ENCODE measurements at regions not wholly inside any gene's neighbourhood (a gene's known extent, or its start where the extent isn't known, plus 50 kb on each side); places are given as distances from the start of the nearest gene placed in this dataset.

- H3K4me3 ChIP-seq (ENCODE audit: low read depth, low read length), result no peak overlapping the region
- no peaks in the 10 kb centered on the region for H3K4me1 ChIP-seq
- no peaks in the 10 kb centered on the region for H3K36me3 ChIP-seq
- no peak for TF ChIP-seq CTCF (IDR thresholded peaks at IDR 0.05; ENCODE audit: low read depth, low read length)
- no peaks in the 10 kb centered on the region for H3K27me3 ChIP-seq
- no peaks in the 10 kb centered on the region for H3K9me3 ChIP-seq
- DNase-seq, result no peak
Measured at GRCh38 chrX:68945081-68945602, 116.3 kb downstream of the EFNB1 start.

GRCh38 chrX:68944211-68944610 lies 115.4 kb downstream of the EFNB1 start:
- Histone ChIP-seq H3K4me1 (no peaks in the 10 kb centered on the region), H3K36me3 (no peaks in the 10 kb centered on the region), H3K27me3 (no peaks in the 10 kb centered on the region), H3K9me3 (no peaks in the 10 kb centered on the region), H3K4me3 (ENCODE audit: low read depth, low read length) (no peak overlapping the region)
- no peak for TF ChIP-seq CTCF (IDR thresholded peaks at IDR 0.05; ENCODE audit: low read depth, low read length)
- no peak for DNase-seq

- Histone ChIP-seq H3K4me1 (no peaks in the 10 kb centered on the region), H3K36me3 (no peaks in the 10 kb centered on the region), H3K27me3 (no peaks in the 10 kb centered on the region), H3K9me3 (no peaks in the 10 kb centered on the region), H3K4me3 (ENCODE audit: low read depth, low read length) (no peak overlapping the region)
- no peak for DNase-seq
- TF ChIP-seq CTCF (IDR thresholded peaks at IDR 0.05; ENCODE audit: low read depth, low read length), result no peak
Measured at GRCh38 chrX:68942840-68943239, 114.0 kb downstream of the EFNB1 start.

- DNase-seq, result no peak
Measured at GRCh38 chrX:68942104-68942503, 113.3 kb downstream of the EFNB1 start.

GRCh38 chrX:68941385-68941952 lies 112.6 kb downstream of the EFNB1 start:
- Histone ChIP-seq H3K36me3 (no peaks in the 10 kb centered on the region), H3K9me3 (no peaks in the 10 kb centered on the region), H3K27me3 (no peaks in the 10 kb centered on the region), H3K4me1 (no peaks in the 10 kb centered on the region), H3K4me3 (ENCODE audit: low read depth, low read length) (no peak overlapping the region)
- DNase-seq, result no peak
- TF ChIP-seq CTCF (IDR thresholded peaks at IDR 0.05; ENCODE audit: low read depth, low read length), result no peak

More at GRCh38 chrX:68942104-68942503, 113.3 kb downstream of the EFNB1 start:
- no peaks in the 10 kb centered on the region for H3K27me3 ChIP-seq
- no peak for TF ChIP-seq CTCF (IDR thresholded peaks at IDR 0.05; ENCODE audit: low read depth, low read length)
- H3K4me3 ChIP-seq (ENCODE audit: low read depth, low read length), result no peak overlapping the region
- H3K36me3 ChIP-seq, result no peaks in the 10 kb centered on the region
- no peaks in the 10 kb centered on the region for H3K4me1 ChIP-seq
- no peaks in the 10 kb centered on the region for H3K9me3 ChIP-seq

- H3K4me1 ChIP-seq, result no peaks in the 10 kb centered on the region
- no peaks in the 10 kb centered on the region for H3K9me3 ChIP-seq
- no peaks in the 10 kb centered on the region for H3K36me3 ChIP-seq
- DNase-seq, result no peak
- no peak for TF ChIP-seq CTCF (IDR thresholded peaks at IDR 0.05; ENCODE audit: low read depth, low read length)
- H3K27me3 ChIP-seq, result no peaks in the 10 kb centered on the region
- H3K4me3 ChIP-seq (ENCODE audit: low read depth, low read length), result no peak overlapping the region
Measured at GRCh38 chrX:68940601-68941000, 111.8 kb downstream of the EFNB1 start.

All from BE2C (cell line).